ENCODE measurements at regions not wholly inside any gene's neighbourhood (a gene's known extent, or its start where the extent isn't known, plus 50 kb on each side); places are given as distances from the start of the nearest gene placed in this dataset.

DNA sequence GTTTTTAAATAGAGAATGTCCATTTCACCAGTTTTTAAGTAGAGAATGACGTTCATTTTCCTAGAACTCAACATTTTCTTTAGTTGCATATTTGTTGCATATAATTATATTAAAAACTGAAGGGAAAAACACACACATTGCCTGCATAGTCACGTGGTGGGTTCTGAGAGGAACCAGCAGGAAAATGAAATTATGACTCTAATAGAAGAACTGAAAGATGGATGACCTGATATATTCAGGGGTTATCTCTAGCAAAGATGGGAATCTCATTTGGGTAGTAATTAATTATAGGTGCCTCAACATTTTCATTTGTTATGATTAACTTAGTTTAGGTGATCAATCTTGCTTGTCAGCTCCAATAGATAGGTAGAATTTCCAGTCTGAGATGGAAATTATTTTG, 288.3 kb downstream of the TRIB2 start:
- Histone ChIP-seq H3K23ac (ENCODE audit: insufficient read length) (no peak overlapping the region), H3K4ac (replicated peaks; ENCODE audit: insufficient read length, low read depth, low read length) (no peak overlapping the region), H2BK20ac (ENCODE audit: low read length) (no peak overlapping the region), H3K4me3 (ENCODE audit: extremely low read depth in 1 of 4, insufficient read depth in 2 of 4, low read depth in 3 of 4, low read length in 4 of 4) (no peak overlapping the region), H4K91ac (replicated peaks; ENCODE audit: insufficient read length, low read length) (no peak overlapping the region), H3K4me2 (ENCODE audit: insufficient read depth in 1 of 2, low read depth in 2 of 2, low read length in 2 of 2) (no peak overlapping the region), H3K18ac (ENCODE audit: extremely low read depth, low read length) (no peak overlapping the region), H3K36me3 (ENCODE audit: control insufficient read depth in 2 of 4, insufficient read depth in 4 of 4, low read length in 3 of 4) (no peaks in the 10 kb centered on the region), H2AK5ac (ENCODE audit: low read depth, low read length) (no peak overlapping the region), H3K27ac (ENCODE audit: low read depth, low read length) (no peak overlapping the region), H3K56ac (replicated peaks; ENCODE audit: insufficient read length, low read depth, low read length) (no peak overlapping the region), H3K9ac (replicated peaks in 1 of 4; ENCODE audit: extremely low read depth in 1 of 4, low read depth in 3 of 4, low read length in 3 of 4) (no peak overlapping the region), H2BK12ac (ENCODE audit: low read depth, low read length) (no peak overlapping the region), H3K9me3 (ENCODE audit: insufficient read depth in 2 of 2, low read depth in 1 of 2, low read length in 1 of 2) (no peaks in the 10 kb centered on the region), H4K8ac (ENCODE audit: extremely low read depth, insufficient read depth, low read length) (no peak overlapping the region), H2BK5ac (ENCODE audit: low read depth, low read length) (no peak overlapping the region), H2BK120ac (replicated peaks; ENCODE audit: low read depth, low read length) (no peak overlapping the region), H2BK15ac (ENCODE audit: low read length) (no peak overlapping the region), H3K4me1 (replicated peaks in 1 of 4; ENCODE audit: control insufficient read depth in 3 of 4, insufficient read depth in 4 of 4, low read length in 3 of 4) (peaks cover 0 to 5% (median 0%) of the 10 kb centered on the region in 4 experiments; a peak in 1 of 7 replicates), H4K5ac (ENCODE audit: insufficient read length, low read depth, low read length) (no peak overlapping the region), H3K14ac (ENCODE audit: insufficient read length) (no peak overlapping the region), H3K79me1 (ENCODE audit: low read depth, low read length) (no peaks in the 10 kb centered on the region), H3K27me3 (replicated peaks in 1 of 4; ENCODE audit: control insufficient read depth in 3 of 4, extremely low read depth in 1 of 4, insufficient read depth in 3 of 4, low read length in 3 of 4) (no peaks in the 10 kb centered on the region), H3K23me2 (ENCODE audit: low read depth, low read length) (no peaks in the 10 kb centered on the region), H4K20me1 (replicated peaks in 1 of 2; ENCODE audit: control insufficient read depth in 1 of 2, insufficient read depth in 2 of 2, low read length in 2 of 2) (no peaks in the 10 kb centered on the region), H2AFZ (ENCODE audit: low read length) (no peak overlapping the region), H3K79me2 (ENCODE audit: control insufficient read depth in 1 of 2, insufficient read depth in 2 of 2, low read length in 2 of 2) (no peaks in the 10 kb centered on the region)
- CTCF ChIA-PET (ENCODE audit: partially characterized antibody), result no interaction called here
- 78% methylated on average over 2 of the region's 2 CpGs; no CpG with 5 or more reads in 1 of the 2 experiments for WGBS, 2 experiments (ENCODE audit: extremely low coverage in 1 of 2, insufficient coverage in 1 of 2, insufficient read length in 1 of 2, insufficient replicate concordance in 2 of 2, low coverage in 1 of 2, low lambda C conversion rate in 2 of 2, missing lambda C conversion rate in 1 of 2)
- DNase-seq (ENCODE audit: low read depth in 1 of 2, low spot score in 2 of 2) (no peak), FAIRE-seq (no peak)
- POLR2A ChIA-PET (ENCODE audit: partially characterized antibody), result no interaction called here
- TF ChIP-seq, protein P1, sequence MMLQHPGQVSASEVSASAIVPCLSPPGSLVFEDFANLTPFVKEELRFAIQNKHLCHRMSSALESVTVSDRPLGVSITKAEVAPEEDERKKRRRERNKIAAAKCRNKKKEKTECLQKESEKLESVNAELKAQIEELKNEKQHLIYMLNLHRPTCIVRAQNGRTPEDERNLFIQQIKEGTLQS (IDR thresholded peaks at IDR 0.05; ENCODE audit: insufficient read depth, low read depth, low read length), result no peak
- TF ChIP-seq EP300 (IDR thresholded peaks at IDR 0.05; ENCODE audit: borderline replicate concordance in 1 of 2, low read depth in 2 of 2, low read length in 2 of 2), result no peak
- TF ChIP-seq, protein P2, sequence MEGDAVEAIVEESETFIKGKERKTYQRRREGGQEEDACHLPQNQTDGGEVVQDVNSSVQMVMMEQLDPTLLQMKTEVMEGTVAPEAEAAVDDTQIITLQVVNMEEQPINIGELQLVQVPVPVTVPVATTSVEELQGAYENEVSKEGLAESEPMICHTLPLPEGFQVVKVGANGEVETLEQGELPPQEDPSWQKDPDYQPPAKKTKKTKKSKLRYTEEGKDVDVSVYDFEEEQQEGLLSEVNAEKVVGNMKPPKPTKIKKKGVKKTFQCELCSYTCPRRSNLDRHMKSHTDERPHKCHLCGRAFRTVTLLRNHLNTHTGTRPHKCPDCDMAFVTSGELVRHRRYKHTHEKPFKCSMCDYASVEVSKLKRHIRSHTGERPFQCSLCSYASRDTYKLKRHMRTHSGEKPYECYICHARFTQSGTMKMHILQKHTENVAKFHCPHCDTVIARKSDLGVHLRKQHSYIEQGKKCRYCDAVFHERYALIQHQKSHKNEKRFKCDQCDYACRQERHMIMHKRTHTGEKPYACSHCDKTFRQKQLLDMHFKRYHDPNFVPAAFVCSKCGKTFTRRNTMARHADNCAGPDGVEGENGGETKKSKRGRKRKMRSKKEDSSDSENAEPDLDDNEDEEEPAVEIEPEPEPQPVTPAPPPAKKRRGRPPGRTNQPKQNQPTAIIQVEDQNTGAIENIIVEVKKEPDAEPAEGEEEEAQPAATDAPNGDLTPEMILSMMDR (IDR thresholded peaks at IDR 0.05; ENCODE audit: control extremely low read depth in 1 of 3, insufficient read depth in 1 of 3, low read depth in 1 of 3, low read length in 3 of 3), result no peak
- no peak for TF ChIP-seq CEBPB (IDR thresholded peaks at IDR 0.05; ENCODE audit: low read depth, low read length)
- TF ChIP-seq SP1 (IDR thresholded peaks at IDR 0.05; ENCODE audit: low read depth, low read length), result no peak
- TF ChIP-seq KDM5A (IDR thresholded peaks at IDR 0.05; ENCODE audit: low read length), result no peak

All from H1 (cell line).